ENCODE measurements at regions not wholly inside any gene's neighbourhood (a gene's known extent, or its start where the extent isn't known, plus 50 kb on each side); places are given as distances from the start of the nearest gene placed in this dataset.

- TF ChIP-seq ZC3H10 (CRISPR knock-in tag; IDR thresholded peaks at IDR 0.05), result no peak
- no peak for TF ChIP-seq ZNF8 (CRISPR knock-in tag; IDR thresholded peaks at IDR 0.05)
- TF ChIP-seq CREB5 (CRISPR knock-in tag; IDR thresholded peaks at IDR 0.05; ENCODE audit: low read depth), result no peak
- TF ChIP-seq SNAI2 (CRISPR knock-in tag; IDR thresholded peaks at IDR 0.05), result no peak
- TF ChIP-seq ZFP3 (CRISPR knock-in tag; IDR thresholded peaks at IDR 0.05), result no peak
- no peak for TF ChIP-seq BACH2 (CRISPR knock-in tag; IDR thresholded peaks at IDR 0.05; ENCODE audit: borderline replicate concordance)
- TF ChIP-seq ISL1 (CRISPR knock-in tag; IDR thresholded peaks at IDR 0.05), result no peak
- TF ChIP-seq TOX (CRISPR knock-in tag; IDR thresholded peaks at IDR 0.05; ENCODE audit: borderline replicate concordance), result no peak
- TF ChIP-seq ZNF70 (CRISPR knock-in tag; IDR thresholded peaks at IDR 0.05), result no peak
- no peak for TF ChIP-seq TCF4 (CRISPR knock-in tag; IDR thresholded peaks at IDR 0.05; ENCODE audit: borderline replicate concordance)
- no peak for TF ChIP-seq OSR1 (CRISPR knock-in tag; IDR thresholded peaks at IDR 0.05)
- TF ChIP-seq CSDC2 (CRISPR knock-in tag; IDR thresholded peaks at IDR 0.05), result no peak
- TF ChIP-seq RARB (CRISPR knock-in tag; IDR thresholded peaks at IDR 0.05), result no peak
- no peak for TF ChIP-seq ZNF565 (CRISPR knock-in tag; conservative IDR thresholded peaks at IDR 0.05; ENCODE audit: low read depth)
- TF ChIP-seq, protein P1, sequence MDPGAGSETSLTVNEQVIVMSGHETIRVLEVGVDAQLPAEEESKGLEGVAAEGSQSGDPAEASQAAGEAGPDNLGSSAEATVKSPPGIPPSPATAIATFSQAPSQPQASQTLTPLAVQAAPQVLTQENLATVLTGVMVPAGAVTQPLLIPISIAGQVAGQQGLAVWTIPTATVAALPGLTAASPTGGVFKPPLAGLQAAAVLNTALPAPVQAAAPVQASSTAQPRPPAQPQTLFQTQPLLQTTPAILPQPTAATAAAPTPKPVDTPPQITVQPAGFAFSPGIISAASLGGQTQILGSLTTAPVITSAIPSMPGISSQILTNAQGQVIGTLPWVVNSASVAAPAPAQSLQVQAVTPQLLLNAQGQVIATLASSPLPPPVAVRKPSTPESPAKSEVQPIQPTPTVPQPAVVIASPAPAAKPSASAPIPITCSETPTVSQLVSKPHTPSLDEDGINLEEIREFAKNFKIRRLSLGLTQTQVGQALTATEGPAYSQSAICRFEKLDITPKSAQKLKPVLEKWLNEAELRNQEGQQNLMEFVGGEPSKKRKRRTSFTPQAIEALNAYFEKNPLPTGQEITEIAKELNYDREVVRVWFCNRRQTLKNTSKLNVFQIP (CRISPR knock-in tag; IDR thresholded peaks at IDR 0.05; ENCODE audit: borderline replicate concordance, low read depth), result no peak
- TF ChIP-seq PPARA (CRISPR knock-in tag; IDR thresholded peaks at IDR 0.05; ENCODE audit: borderline replicate concordance), result no peak
- no peak for TF ChIP-seq GLIS3 (CRISPR knock-in tag; IDR thresholded peaks at IDR 0.05)
- ATAC-seq, result no peak
Measured at GRCh38 chr2:238584617-238585016, 157.9 kb downstream of the ASB1 start.

DNA sequence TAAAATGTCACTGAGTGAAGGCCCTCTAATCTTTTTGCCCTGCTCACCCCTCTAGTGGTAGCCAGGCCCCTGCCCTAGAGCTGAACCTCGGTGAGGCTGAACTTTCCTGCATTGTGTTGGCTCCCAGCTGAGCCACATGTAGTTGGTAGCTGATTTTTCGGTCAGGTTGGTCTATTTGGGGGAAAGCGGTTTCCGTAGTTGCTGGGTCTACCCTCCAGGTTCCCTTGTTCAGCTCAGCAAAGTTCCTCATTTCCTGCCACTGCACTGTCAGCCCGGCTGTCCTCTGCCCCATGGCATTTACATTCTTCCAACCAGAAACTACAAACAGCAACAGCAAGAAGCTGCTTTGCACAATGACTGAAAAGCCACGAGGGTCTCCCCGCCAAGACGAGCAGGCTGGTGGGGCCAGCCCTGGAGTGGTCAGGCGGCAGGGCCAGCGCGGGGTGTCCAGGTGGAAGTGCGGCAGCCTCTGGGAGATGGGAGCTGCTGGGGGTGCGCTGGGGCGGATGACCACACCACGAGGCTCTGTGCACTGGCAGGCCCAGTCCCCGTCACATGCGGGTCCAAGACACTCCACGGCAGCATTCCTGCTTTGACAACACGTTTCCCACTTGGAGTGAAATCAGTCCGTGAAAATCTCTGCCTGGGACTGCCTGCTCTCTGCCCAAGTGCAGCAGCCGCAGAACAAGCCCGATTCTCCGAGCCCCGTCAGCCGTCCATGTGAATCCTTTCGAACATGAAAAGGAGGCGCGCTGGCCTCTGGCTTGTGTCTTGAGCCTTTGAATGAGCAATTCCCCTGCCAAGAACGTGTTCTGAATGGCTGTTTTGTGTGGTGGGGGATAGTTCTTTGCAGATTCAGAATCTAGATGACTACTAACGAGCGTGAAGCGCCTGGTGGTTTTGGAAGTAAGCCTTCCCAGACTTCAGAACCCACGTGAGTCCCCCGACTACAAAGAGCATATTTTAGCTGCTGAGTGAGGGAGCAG lies 159.4 kb downstream of the ASB1 start:
- TF ChIP-seq RARB (CRISPR knock-in tag; IDR thresholded peaks at IDR 0.05), result no peak
- no peak for TF ChIP-seq ZFP30 (CRISPR knock-in tag; IDR thresholded peaks at IDR 0.05)
- TF ChIP-seq ZC3H10 (CRISPR knock-in tag; IDR thresholded peaks at IDR 0.05), result no peak
- TF ChIP-seq CSRNP3 (CRISPR knock-in tag; IDR thresholded peaks at IDR 0.05), result no peak
- TF ChIP-seq, protein P1 (CRISPR knock-in tag; IDR thresholded peaks at IDR 0.05; ENCODE audit: borderline replicate concordance, low read depth), result no peak
- TF ChIP-seq PPARA (CRISPR knock-in tag; IDR thresholded peaks at IDR 0.05; ENCODE audit: borderline replicate concordance), result no peak
- TF ChIP-seq ZNF565 (CRISPR knock-in tag; conservative IDR thresholded peaks at IDR 0.05; ENCODE audit: low read depth), result no peak
- no peak for TF ChIP-seq ISL1 (CRISPR knock-in tag; IDR thresholded peaks at IDR 0.05)
- TF ChIP-seq ARNTL (CRISPR knock-in tag; IDR thresholded peaks at IDR 0.05; ENCODE audit: borderline replicate concordance, low read depth), result no peak
- no peak for TF ChIP-seq CREB5 (CRISPR knock-in tag; IDR thresholded peaks at IDR 0.05; ENCODE audit: low read depth)
- no peak for TF ChIP-seq ZNF70 (CRISPR knock-in tag; IDR thresholded peaks at IDR 0.05)
- TF ChIP-seq GLIS3 (CRISPR knock-in tag; IDR thresholded peaks at IDR 0.05), result no peak
- no peak for TF ChIP-seq BACH2 (CRISPR knock-in tag; IDR thresholded peaks at IDR 0.05; ENCODE audit: borderline replicate concordance)
- TF ChIP-seq CSDC2 (CRISPR knock-in tag; IDR thresholded peaks at IDR 0.05), result no peak
- TF ChIP-seq OSR1 (CRISPR knock-in tag; IDR thresholded peaks at IDR 0.05), result no peak
- TF ChIP-seq ZNF8 (CRISPR knock-in tag; IDR thresholded peaks at IDR 0.05), result no peak
- no peak for ATAC-seq
